ENCODE measurements at regions not wholly inside any gene's neighbourhood (a gene's known extent, or its start where the extent isn't known, plus 50 kb on each side); places are given as distances from the start of the nearest gene placed in this dataset.

DNA sequence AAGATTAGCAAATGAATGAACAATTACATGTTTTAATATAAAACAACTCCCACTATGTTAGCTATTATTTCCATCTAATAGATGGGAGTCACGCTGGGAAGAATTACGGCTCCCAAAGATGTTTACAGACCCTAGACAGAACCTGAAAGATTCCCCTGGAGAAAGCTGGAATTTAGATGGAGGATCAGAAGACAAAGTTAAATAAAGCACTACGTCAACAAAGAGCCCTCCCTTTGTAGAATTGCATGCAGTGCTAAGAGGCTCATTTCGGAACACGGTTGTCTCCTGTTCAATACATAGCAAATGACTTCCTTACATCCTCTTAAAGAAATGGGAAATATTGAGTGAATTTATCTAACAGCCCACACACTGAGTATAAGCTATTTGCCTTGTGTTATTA, 328.3 kb downstream of the CBLN4 start:
- DNase-seq = no peak
- H3K4me1 ChIP-seq (ENCODE audit: control insufficient read depth, insufficient read depth, low read depth, low read length) = no peaks in the 10 kb centered on the region
- no peaks in the 10 kb centered on the region for H3K9me3 ChIP-seq (ENCODE audit: control insufficient read depth, low read length)
- H2BK120ac ChIP-seq (ENCODE audit: low read depth, low read length) = no peak overlapping the region
- 79% methylated on average over 3 of the region's 5 CpGs for WGBS
- H3K18ac ChIP-seq (ENCODE audit: low read depth in 1 of 2, low read length in 2 of 2) = no peak overlapping the region
- no peak overlapping the region for H2BK5ac ChIP-seq (ENCODE audit: low read depth, low read length, poor library complexity, severe bottlenecking)
- H3K27me3 ChIP-seq (ENCODE audit: control insufficient read depth in 1 of 2, insufficient read depth in 1 of 2, low read length in 2 of 2) = no peaks in the 10 kb centered on the region
- no peak overlapping the region for H3K23ac ChIP-seq (ENCODE audit: low read length in 2 of 2)
- H3K14ac ChIP-seq (ENCODE audit: low read length in 2 of 2) = no peak overlapping the region
- H3K4me3 ChIP-seq (ENCODE audit: insufficient read depth in 1 of 2, low read depth in 1 of 2, low read length in 2 of 2) = no peak overlapping the region
- no peak overlapping the region for H3K4me2 ChIP-seq (ENCODE audit: low read length, poor library complexity, severe bottlenecking)
- no peaks in the 10 kb centered on the region for H3K79me1 ChIP-seq (replicated peaks; ENCODE audit: low read length, poor library complexity, severe bottlenecking)
- H4K91ac ChIP-seq (ENCODE audit: low read length) = no peak overlapping the region
- no peak overlapping the region for H2BK15ac ChIP-seq (ENCODE audit: low read depth, poor library complexity, severe bottlenecking)
- H2BK12ac ChIP-seq (ENCODE audit: low read length in 2 of 2) = no peak overlapping the region
- H4K8ac ChIP-seq (ENCODE audit: low read length) = no peak overlapping the region
- H3K36me3 ChIP-seq (ENCODE audit: control insufficient read depth in 1 of 2, insufficient read depth in 2 of 2, low read depth in 1 of 2, low read length in 2 of 2) = no peaks in the 10 kb centered on the region
- no peak overlapping the region for H2AK5ac ChIP-seq (ENCODE audit: low read length, severe bottlenecking)
- no peak overlapping the region for H3K27ac ChIP-seq (ENCODE audit: low read length, poor library complexity, severe bottlenecking)
- no peak overlapping the region for H3K9ac ChIP-seq (ENCODE audit: low read length)
- H2AFZ ChIP-seq (ENCODE audit: low read depth, low read length) = no peak overlapping the region
- H3K4ac ChIP-seq (ENCODE audit: low read depth in 1 of 2, low read length in 2 of 2) = no peak overlapping the region

DNA sequence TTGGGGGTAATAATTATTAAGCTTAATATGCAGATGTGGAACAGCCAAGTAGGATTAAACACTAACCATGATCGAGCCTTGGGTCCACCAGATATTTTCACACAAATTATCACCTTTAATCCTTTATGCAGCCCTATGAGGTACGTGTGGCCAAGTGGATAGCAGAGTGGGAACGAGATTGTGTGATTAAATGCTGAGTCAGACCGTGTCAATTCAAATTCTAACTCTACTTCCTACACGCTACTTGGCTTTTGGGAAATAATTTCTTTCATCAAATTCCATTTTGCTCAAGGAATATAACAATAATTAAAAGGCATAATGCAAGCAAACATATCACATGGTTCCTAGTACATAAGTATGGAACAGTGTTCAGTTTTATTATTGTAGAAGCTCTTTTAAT, 329.2 kb downstream of the CBLN4 start:
- Histone ChIP-seq H2AFZ (ENCODE audit: low read depth, low read length) (no peak overlapping the region), H3K4me1 (ENCODE audit: control insufficient read depth, insufficient read depth, low read depth, low read length) (no peaks in the 10 kb centered on the region), H3K18ac (ENCODE audit: low read depth in 1 of 2, low read length in 2 of 2) (no peak overlapping the region), H3K4me3 (ENCODE audit: insufficient read depth in 1 of 2, low read depth in 1 of 2, low read length in 2 of 2) (no peak overlapping the region), H3K27me3 (ENCODE audit: control insufficient read depth in 1 of 2, insufficient read depth in 1 of 2, low read length in 2 of 2) (no peaks in the 10 kb centered on the region), H2BK5ac (ENCODE audit: low read depth, low read length, poor library complexity, severe bottlenecking) (no peak overlapping the region), H3K4me2 (ENCODE audit: low read length, poor library complexity, severe bottlenecking) (no peak overlapping the region), H3K23ac (ENCODE audit: low read length in 2 of 2) (no peak overlapping the region), H3K36me3 (ENCODE audit: control insufficient read depth in 1 of 2, insufficient read depth in 2 of 2, low read depth in 1 of 2, low read length in 2 of 2) (no peaks in the 10 kb centered on the region), H3K4ac (ENCODE audit: low read depth in 1 of 2, low read length in 2 of 2) (no peak overlapping the region), H3K79me1 (replicated peaks; ENCODE audit: low read length, poor library complexity, severe bottlenecking) (no peaks in the 10 kb centered on the region), H2AK5ac (ENCODE audit: low read length, severe bottlenecking) (no peak overlapping the region), H4K91ac (ENCODE audit: low read length) (no peak overlapping the region), H3K9ac (ENCODE audit: low read length) (no peak overlapping the region), H3K14ac (ENCODE audit: low read length in 2 of 2) (no peak overlapping the region), H2BK15ac (ENCODE audit: low read depth, poor library complexity, severe bottlenecking) (no peak overlapping the region), H4K8ac (ENCODE audit: low read length) (no peak overlapping the region), H2BK12ac (ENCODE audit: low read length in 2 of 2) (no peak overlapping the region), H3K27ac (ENCODE audit: low read length, poor library complexity, severe bottlenecking) (no peak overlapping the region), H3K9me3 (ENCODE audit: control insufficient read depth, low read length) (no peaks in the 10 kb centered on the region), H2BK120ac (ENCODE audit: low read depth, low read length) (no peak overlapping the region)
- WGBS = 79% methylated on average over 3 of the region's 5 CpGs
- no peak for DNase-seq

DNA sequence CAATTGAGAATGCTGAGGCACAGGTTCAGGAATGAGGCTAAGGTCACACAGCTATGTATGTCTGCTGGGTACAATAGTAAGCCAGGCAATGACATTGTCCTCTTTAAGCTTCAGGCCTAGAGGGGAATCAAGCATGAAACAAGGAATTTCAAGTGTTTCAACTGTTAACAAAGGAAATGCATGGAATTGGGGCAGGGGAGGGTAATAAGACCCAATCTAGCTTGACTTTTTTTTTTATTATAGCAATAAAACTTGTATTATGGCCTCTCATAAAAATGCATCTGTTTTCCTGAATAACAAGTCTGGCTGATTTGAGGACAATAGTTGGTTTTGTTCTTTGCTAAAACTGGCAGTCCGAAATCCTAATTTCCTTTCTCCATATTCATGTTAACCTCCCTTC, 336.7 kb downstream of the CBLN4 start:
- no CpG with 5 or more reads among the region's 1 CpG for WGBS

DNA sequence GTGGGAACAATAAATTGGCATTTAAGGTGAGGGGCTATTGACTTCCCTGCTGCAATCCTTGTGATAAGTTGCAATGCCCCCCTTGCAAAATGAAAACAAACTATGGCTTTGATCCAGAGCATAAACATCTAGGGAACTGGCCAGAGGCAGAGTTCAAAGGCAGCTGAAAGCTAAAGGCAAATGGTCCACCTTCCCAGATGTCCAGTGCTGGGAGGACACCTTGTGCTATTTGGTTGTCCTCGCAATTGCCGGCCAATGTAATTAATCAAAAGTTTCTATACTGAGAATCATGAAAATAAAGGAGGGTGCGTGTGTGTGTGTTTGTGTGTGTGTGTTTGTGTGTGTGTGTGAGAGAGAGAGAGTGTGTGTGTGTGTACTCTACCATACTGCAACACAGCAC, 337.4 kb downstream of the CBLN4 start:
- Histone ChIP-seq H2BK120ac (ENCODE audit: low read depth, low read length) (no peak overlapping the region), H3K9me3 (ENCODE audit: control insufficient read depth, low read length) (no peaks in the 10 kb centered on the region), H3K4me2 (ENCODE audit: low read length, poor library complexity, severe bottlenecking) (no peak overlapping the region), H3K27me3 (ENCODE audit: control insufficient read depth in 1 of 2, insufficient read depth in 1 of 2, low read length in 2 of 2) (no peaks in the 10 kb centered on the region), H2BK15ac (ENCODE audit: low read depth, poor library complexity, severe bottlenecking) (no peak overlapping the region), H2AFZ (ENCODE audit: low read depth, low read length) (no peak overlapping the region), H2AK5ac (ENCODE audit: low read length, severe bottlenecking) (no peak overlapping the region), H3K18ac (ENCODE audit: low read depth in 1 of 2, low read length in 2 of 2) (no peak overlapping the region), H3K36me3 (ENCODE audit: control insufficient read depth in 1 of 2, insufficient read depth in 2 of 2, low read depth in 1 of 2, low read length in 2 of 2) (no peaks in the 10 kb centered on the region), H3K14ac (ENCODE audit: low read length in 2 of 2) (no peak overlapping the region), H4K91ac (ENCODE audit: low read length) (no peak overlapping the region), H3K79me1 (replicated peaks; ENCODE audit: low read length, poor library complexity, severe bottlenecking) (no peaks in the 10 kb centered on the region), H3K4ac (ENCODE audit: low read depth in 1 of 2, low read length in 2 of 2) (no peak overlapping the region), H3K4me1 (ENCODE audit: control insufficient read depth, insufficient read depth, low read depth, low read length) (no peaks in the 10 kb centered on the region), H2BK5ac (ENCODE audit: low read depth, low read length, poor library complexity, severe bottlenecking) (no peak overlapping the region), H4K8ac (ENCODE audit: low read length) (no peak overlapping the region), H3K27ac (ENCODE audit: low read length, poor library complexity, severe bottlenecking) (no peak overlapping the region), H3K23ac (ENCODE audit: low read length in 2 of 2) (no peak overlapping the region), H3K9ac (ENCODE audit: low read length) (no peak overlapping the region), H3K4me3 (ENCODE audit: insufficient read depth in 1 of 2, low read depth in 1 of 2, low read length in 2 of 2) (no peak overlapping the region), H2BK12ac (ENCODE audit: low read length in 2 of 2) (no peak overlapping the region)
- 94% methylated on average over 2 of the region's 3 CpGs for WGBS
- no peak for DNase-seq

More for the DNA sequence above, 336.7 kb downstream of the CBLN4 start:
- Histone ChIP-seq H2BK15ac (ENCODE audit: low read depth, poor library complexity, severe bottlenecking) (no peak overlapping the region), H3K4me2 (ENCODE audit: low read length, poor library complexity, severe bottlenecking) (no peak overlapping the region), H2AK5ac (ENCODE audit: low read length, severe bottlenecking) (no peak overlapping the region), H3K27ac (ENCODE audit: low read length, poor library complexity, severe bottlenecking) (no peak overlapping the region), H3K27me3 (ENCODE audit: control insufficient read depth in 1 of 2, insufficient read depth in 1 of 2, low read length in 2 of 2) (no peaks in the 10 kb centered on the region), H3K4me1 (ENCODE audit: control insufficient read depth, insufficient read depth, low read depth, low read length) (no peaks in the 10 kb centered on the region), H3K4me3 (ENCODE audit: insufficient read depth in 1 of 2, low read depth in 1 of 2, low read length in 2 of 2) (no peak overlapping the region), H3K14ac (ENCODE audit: low read length in 2 of 2) (no peak overlapping the region), H3K4ac (ENCODE audit: low read depth in 1 of 2, low read length in 2 of 2) (no peak overlapping the region), H3K36me3 (ENCODE audit: control insufficient read depth in 1 of 2, insufficient read depth in 2 of 2, low read depth in 1 of 2, low read length in 2 of 2) (no peaks in the 10 kb centered on the region), H2BK5ac (ENCODE audit: low read depth, low read length, poor library complexity, severe bottlenecking) (no peak overlapping the region), H3K79me1 (replicated peaks; ENCODE audit: low read length, poor library complexity, severe bottlenecking) (no peaks in the 10 kb centered on the region), H3K23ac (ENCODE audit: low read length in 2 of 2) (no peak overlapping the region), H4K91ac (ENCODE audit: low read length) (no peak overlapping the region), H2AFZ (ENCODE audit: low read depth, low read length) (no peak overlapping the region), H2BK120ac (ENCODE audit: low read depth, low read length) (no peak overlapping the region), H4K8ac (ENCODE audit: low read length) (no peak overlapping the region), H2BK12ac (ENCODE audit: low read length in 2 of 2) (no peak overlapping the region), H3K9me3 (ENCODE audit: control insufficient read depth, low read length) (no peaks in the 10 kb centered on the region), H3K9ac (ENCODE audit: low read length) (no peak overlapping the region), H3K18ac (ENCODE audit: low read depth in 1 of 2, low read length in 2 of 2) (no peak overlapping the region)
- no peak for DNase-seq

All from mesenchymal stem cell (in vitro differentiated cells and primary cell).